Adrenal gland (tissue), 5 donors: ENCODE measurements at regions not wholly inside any gene's neighbourhood (a gene's known extent, or its start where the extent isn't known, plus 50 kb on each side); places are given as distances from the start of the nearest gene placed in this dataset.

Experiments used
- CTCF ChIP-seq, 6 experiments: fragments of 450-650 bp in 4 of 6; fragments of 200-600 bp in 2 of 6; sonication (generic) in 1 of 6; IDR thresholded peaks; 1 replicate in 5 of 6; 2 replicates in 1 of 6; pipeline versions ENCODE4 v1.5.1 to v1.8.0; 2016 to 2021; ENCODE audit warnings: antibody characterized with exemption in 6 of 6, mild to moderate bottlenecking in 2 of 6, moderate library complexity in 1 of 6
- POLR2A ChIP-seq, 2 donors: fragments of 450-650 bp; IDR thresholded peaks; one replicate each; pipeline ENCODE4 v1.6.1; 2017; ENCODE audit warnings: antibody characterized with exemption in 2 of 2, mild to moderate bottlenecking in 2 of 2, moderate library complexity in 1 of 2
- donor health status: DM: no; HTN: no; CAD: no.

GRCh38 chr1:18571275-18571674, 59.4 kb upstream of the PAX7 start:
- TF ChIP-seq POLR2A (IDR thresholded peaks at IDR 0.05) (no peak), CTCF (IDR thresholded peaks at IDR 0.05) (no peak)
